ENCODE measurements at regions not wholly inside any gene's neighbourhood (a gene's known extent, or its start where the extent isn't known, plus 50 kb on each side); places are given as distances from the start of the nearest gene placed in this dataset.
"Not testable (repeated sequence)": the region's sequence is repeated elsewhere in the genome, so short reads cannot be mapped to it uniquely, and the experiment has no call there.

DNA sequence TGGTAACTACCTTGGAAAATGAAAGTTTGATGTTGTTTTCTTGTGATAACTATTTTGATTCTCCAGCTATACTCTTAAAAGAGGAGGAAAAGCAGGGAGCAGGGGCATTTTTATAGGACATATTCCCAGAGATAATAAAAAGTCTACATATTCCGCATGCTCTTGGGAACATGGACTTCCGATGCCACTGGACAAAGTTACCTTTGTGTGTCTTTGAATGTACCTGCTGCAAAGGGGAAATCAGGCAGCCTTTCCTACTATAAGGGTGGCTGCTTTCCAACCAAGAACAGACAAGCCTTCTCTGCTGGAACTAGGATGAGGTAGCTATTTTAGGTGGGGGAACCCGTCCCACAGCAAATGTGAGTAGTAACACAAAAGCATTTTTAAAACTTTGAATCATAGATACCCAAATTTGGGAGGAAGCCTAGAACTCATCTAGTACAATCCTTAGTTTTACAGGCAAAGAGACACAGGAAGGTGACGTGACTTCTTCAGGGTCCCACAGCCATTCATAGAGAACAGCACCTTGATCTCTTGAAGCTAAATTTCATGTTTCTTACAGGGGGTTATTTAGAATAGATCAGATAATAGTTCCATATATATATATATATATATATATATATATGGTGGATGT lies 179.9 kb downstream of the FASLG start:
- no peaks in the 10 kb centered on the region for H3K27me3 ChIP-seq (replicated peaks)
- TF ChIP-seq, protein P1, sequence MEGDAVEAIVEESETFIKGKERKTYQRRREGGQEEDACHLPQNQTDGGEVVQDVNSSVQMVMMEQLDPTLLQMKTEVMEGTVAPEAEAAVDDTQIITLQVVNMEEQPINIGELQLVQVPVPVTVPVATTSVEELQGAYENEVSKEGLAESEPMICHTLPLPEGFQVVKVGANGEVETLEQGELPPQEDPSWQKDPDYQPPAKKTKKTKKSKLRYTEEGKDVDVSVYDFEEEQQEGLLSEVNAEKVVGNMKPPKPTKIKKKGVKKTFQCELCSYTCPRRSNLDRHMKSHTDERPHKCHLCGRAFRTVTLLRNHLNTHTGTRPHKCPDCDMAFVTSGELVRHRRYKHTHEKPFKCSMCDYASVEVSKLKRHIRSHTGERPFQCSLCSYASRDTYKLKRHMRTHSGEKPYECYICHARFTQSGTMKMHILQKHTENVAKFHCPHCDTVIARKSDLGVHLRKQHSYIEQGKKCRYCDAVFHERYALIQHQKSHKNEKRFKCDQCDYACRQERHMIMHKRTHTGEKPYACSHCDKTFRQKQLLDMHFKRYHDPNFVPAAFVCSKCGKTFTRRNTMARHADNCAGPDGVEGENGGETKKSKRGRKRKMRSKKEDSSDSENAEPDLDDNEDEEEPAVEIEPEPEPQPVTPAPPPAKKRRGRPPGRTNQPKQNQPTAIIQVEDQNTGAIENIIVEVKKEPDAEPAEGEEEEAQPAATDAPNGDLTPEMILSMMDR (IDR thresholded peaks at IDR 0.05; ENCODE audit: low read depth, low read length, missing control alignments): no peak
- DNase-seq: no peak
- no peaks in the 10 kb centered on the region for H3K36me3 ChIP-seq (replicated peaks)
- in situ Hi-C loops (cut with HindIII; ENCODE audit: low pct_ligation_motif_present, low sequenced_read_pairs): no loop called here
- H3K4me3 ChIP-seq (ENCODE audit: low read depth, low read length): no peak overlapping the region
- H3K27ac ChIP-seq: no peak overlapping the region

DNA sequence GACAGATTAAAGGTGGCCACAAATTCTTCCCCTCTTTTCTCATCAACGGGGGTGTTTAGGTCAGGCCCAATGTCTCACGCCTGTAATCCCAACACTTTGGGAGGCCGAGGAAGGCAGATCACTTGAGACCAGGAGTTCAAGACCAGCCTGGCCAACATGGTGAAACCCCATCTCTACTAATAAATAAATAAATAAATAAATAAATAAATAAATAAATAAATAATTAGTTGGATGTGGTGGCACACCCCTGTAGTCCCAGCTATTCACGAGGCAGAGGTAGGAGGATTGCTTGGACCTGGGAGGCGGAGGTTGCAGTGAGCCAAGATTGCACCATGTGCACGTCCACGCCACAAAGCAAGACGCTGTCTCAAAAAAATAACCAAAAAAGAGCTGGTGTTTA lies 180.7 kb downstream of the FASLG start:
- not testable (repeated sequence) for H3K36me3 ChIP-seq (replicated peaks); H3K27ac ChIP-seq

DNA sequence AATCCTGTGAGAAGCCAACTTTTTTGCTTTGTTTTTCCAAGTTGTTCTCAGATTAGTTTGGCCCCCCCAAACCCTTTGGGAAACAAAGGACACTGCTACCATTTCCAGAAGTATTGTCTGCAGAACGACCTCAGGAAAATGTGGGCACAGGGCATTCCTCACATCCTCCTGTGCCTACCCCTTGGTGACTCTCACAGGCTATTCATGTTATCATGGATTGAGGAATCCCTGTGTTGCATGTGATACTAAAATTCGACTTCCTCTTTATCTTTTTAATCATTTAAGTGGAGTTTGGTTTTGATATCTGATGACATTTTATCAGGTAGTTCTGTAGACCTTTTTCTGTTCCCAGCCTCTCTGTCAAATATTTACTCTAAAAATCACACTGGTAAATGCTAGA lies 184.5 kb downstream of the FASLG start:
- no peaks in the 10 kb centered on the region for H3K36me3 ChIP-seq (replicated peaks)
- H3K4me3 ChIP-seq (ENCODE audit: low read depth, low read length): no peak overlapping the region
- no peaks in the 10 kb centered on the region for H3K27me3 ChIP-seq (replicated peaks)
- in situ Hi-C loops (cut with HindIII; ENCODE audit: low pct_ligation_motif_present, low sequenced_read_pairs): no loop called here
- TF ChIP-seq, protein P1 (IDR thresholded peaks at IDR 0.05; ENCODE audit: low read depth, low read length, missing control alignments): no peak
- DNase-seq: no peak
- H3K27ac ChIP-seq: no peak overlapping the region

More for the DNA sequence above, 180.7 kb downstream of the FASLG start:
- in situ Hi-C loops (cut with HindIII; ENCODE audit: low pct_ligation_motif_present, low sequenced_read_pairs); H3K4me3 ChIP-seq (ENCODE audit: low read depth, low read length); H3K27me3 ChIP-seq (replicated peaks); DNase-seq: not testable (repeated sequence)

DNA sequence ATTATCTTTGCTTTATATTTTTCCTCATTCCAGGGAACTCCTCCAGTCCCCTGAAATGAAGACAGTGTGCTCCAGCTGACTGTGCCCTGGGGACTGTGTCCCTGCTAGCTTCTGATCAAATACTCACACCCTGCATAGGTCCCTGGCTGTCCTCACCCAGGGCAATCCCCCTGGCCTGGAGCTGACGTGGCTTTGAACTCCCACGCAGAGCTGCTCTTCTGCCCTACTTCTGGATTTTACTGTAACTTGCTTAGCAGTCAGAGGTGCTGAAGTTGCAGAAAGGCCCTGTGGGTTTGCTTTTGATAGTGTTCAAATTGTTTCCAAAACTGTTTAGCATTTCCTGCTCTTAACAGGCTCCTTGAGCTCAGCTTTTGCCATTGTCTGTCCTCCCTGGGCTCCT lies 186.5 kb downstream of the FASLG start:
- no peak overlapping the region for H3K4me3 ChIP-seq (ENCODE audit: low read depth, low read length)
- H3K36me3 ChIP-seq (replicated peaks): no peaks in the 10 kb centered on the region
- no peaks in the 10 kb centered on the region for H3K27me3 ChIP-seq (replicated peaks)
- in situ Hi-C loops (cut with HindIII; ENCODE audit: low pct_ligation_motif_present, low sequenced_read_pairs): no loop called here
- peak; percentile 34 for DNase-seq
- no peak overlapping the region for H3K27ac ChIP-seq
- TF ChIP-seq, protein P1 (IDR thresholded peaks at IDR 0.05; ENCODE audit: low read depth, low read length, missing control alignments): no peak

DNA sequence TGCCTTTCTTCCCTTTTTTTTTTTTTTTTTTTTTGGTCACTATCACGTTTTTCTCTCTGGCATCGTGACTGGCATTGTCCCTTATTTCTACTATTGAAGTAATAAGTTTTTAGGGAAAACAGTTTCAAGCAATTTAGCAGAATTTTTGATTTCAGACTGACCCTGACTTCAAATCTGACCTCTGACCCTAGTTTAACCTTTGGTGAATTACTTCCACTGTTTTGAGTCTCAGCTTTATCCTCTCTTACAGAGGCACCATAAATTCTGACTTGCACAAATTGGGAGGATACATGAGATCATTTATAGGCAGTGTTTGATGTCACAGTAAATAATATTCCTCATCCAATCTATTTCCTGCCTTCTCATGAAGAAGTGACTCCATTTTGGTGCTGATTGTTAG lies 187.0 kb downstream of the FASLG start:
- no peak overlapping the region for H3K4me3 ChIP-seq (ENCODE audit: low read depth, low read length)
- TF ChIP-seq, protein P1 (IDR thresholded peaks at IDR 0.05; ENCODE audit: low read depth, low read length, missing control alignments): no peak
- in situ Hi-C loops (cut with HindIII; ENCODE audit: low pct_ligation_motif_present, low sequenced_read_pairs): no loop called here
- H3K36me3 ChIP-seq (replicated peaks): no peaks in the 10 kb centered on the region
- no peak overlapping the region for H3K27ac ChIP-seq
- H3K27me3 ChIP-seq (replicated peaks): no peaks in the 10 kb centered on the region
- DNase-seq: no peak

DNA sequence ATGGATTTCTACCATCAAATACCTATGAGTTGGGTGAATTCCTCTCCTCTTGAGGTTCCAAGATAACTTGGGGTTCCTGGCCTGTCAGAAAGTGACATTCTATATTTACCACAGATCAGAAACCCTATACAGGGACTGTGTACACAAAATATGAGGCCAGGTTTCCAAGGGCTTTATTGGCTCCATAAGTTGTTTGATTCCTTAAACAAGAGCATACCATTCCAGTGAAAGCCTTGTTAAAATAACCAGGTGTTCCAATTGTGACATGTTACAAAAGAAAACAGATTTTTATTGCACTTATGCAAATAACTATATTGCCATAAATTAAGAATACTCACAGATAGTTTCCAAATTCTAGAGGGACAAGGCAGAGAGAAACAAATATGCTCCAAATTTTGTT lies 188.9 kb downstream of the FASLG start:
- DNase-seq; H3K4me3 ChIP-seq (ENCODE audit: low read depth, low read length); H3K27me3 ChIP-seq (replicated peaks); H3K36me3 ChIP-seq (replicated peaks); in situ Hi-C loops (cut with HindIII; ENCODE audit: low pct_ligation_motif_present, low sequenced_read_pairs); H3K27ac ChIP-seq: not testable (repeated sequence)

DNA sequence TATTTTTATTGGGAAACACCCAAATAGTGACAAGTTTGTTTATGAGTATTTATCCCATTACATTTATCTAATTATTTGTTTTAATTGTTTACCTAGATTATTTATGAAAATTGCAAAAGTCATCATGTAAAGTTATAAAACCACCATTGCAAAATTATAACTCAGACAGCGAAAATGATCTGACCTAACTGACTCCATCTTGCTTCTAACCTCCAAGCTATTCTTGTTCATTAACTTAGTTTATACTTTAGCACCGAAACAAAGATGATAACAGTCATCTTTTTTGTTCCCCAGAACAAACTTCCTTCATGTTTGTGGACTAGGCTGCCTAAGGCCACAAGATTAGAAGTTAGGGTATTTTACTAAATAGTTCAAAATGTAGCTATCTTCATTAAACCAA lies 190.8 kb downstream of the FASLG start:
- no peak for DNase-seq
- Histone ChIP-seq H3K4me3 (ENCODE audit: low read depth, low read length) (no peak overlapping the region), H3K27ac (no peak overlapping the region), H3K36me3 (replicated peaks) (no peaks in the 10 kb centered on the region), H3K27me3 (replicated peaks) (no peaks in the 10 kb centered on the region)
- TF ChIP-seq, protein P1 (IDR thresholded peaks at IDR 0.05; ENCODE audit: low read depth, low read length, missing control alignments): no peak
- in situ Hi-C loops (cut with HindIII; ENCODE audit: low pct_ligation_motif_present, low sequenced_read_pairs): no loop called here
